Activated T-helper 1 cell treated with Interleukin-2 at 50 U/mL for 16 hours (primary cell): ENCODE measurements at regions not wholly inside any gene's neighbourhood (a gene's known extent, or its start where the extent isn't known, plus 50 kb on each side); places are given as distances from the start of the nearest gene placed in this dataset.
"Not testable (repeated sequence)": the region's sequence is repeated elsewhere in the genome, so short reads cannot be mapped to it uniquely, and the experiment has no call there.

Source experiments
- DNase-seq: peaks from one replicate; pipeline ENCODE4 v3.0.0-alpha.2; 2020; ENCODE audit warnings: low read depth

DNA sequence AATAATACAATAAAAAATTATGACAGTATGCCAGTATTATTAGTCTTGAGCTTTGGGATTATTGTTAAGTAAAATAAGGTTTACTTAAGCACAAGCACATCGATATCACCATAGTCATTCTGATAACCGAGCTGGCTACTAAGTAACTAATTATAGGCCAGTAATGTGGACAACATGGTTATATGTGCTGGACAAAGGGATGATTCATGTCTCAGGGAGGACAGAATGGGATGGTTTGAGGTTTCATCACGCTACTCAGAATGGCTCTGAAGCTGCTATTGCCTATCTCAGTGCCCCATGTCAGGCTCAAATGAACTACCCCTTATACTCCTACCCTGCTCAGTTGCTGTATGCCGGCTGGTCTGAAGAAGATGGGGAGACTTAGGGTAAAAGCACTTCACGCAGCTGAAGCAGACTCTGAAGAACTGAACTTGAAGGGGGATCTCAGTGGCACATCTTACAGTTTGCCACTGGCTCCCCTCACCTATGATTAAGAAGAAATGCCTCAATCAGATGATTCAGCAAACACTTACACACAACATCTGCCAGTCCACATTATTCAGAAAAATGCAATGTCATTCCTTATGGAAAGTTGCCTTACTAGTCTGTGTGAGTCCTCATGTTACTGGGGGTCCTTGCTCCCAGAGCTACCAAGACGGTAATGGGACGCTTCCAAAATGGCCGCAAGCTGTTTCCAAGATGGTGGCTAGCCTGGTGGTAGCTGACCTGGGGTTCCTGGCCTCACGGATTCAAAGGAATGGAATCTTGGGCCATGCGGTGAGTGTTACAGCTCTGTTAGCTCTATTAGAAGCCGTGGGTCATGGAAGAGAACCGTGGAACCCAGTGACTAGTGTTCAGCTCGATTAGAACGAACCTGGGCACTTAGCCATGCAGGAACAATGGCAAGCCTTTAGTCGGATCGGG, 1098.6 kb downstream of the TAF11L14 start:
- no peak for DNase-seq

DNA sequence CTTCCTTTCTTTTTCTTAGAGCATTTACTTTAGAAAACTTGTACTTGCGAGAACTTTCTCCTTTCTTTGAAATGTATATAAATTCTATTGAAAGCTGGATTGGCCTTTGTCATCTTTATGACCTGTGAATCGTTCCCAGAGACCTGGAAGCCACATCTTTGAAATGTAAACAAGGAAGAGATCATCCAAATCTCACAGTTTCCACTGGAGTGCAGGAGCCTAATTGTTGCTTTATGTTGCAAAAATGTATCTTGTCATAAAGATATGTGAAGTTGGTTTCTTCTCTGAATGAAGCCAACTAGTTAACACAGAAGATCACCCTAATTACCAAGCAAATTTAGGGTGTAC, 1101.8 kb downstream of the TAF11L14 start:
- DNase-seq: no peak

DNA sequence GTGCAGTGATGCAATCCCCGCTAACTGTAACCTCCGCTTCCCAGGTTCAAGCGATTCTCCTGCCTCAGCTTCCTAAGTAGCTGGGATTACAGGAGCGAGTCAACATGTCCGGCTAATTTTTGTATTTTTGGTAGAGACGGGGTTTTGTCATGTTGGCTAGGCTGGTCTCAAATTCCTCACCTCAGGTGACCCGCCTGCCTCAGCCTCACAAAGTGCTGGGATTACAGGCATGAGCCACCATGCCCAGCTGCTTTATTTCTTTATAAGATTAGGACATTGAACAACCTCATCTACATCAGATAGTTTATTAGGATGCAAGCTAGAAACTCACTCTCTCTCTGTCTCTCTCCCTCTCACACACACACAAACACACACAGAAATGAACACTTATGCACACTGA, 1102.5 kb downstream of the TAF11L14 start:
- DNase-seq: not testable (repeated sequence)

DNA sequence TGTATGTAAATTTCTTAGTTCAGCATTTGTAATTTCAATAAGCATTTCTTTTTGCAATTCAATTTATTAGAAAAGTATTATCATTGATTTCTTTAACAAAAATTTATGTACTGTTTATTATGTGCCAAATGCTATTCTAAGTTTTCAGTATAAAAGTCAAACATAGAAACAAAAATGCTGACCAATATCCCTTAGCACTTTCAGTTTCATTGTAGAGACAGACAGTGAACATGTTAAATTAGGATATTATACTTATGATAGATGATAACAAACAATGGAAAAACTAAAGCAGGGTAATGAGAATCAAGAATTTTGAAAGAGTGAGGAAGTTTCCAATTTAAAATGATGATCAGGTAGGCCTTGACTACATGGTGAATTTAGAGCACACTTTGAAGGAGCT, 1106.0 kb downstream of the TAF11L14 start:
- DNase-seq: no peak

DNA sequence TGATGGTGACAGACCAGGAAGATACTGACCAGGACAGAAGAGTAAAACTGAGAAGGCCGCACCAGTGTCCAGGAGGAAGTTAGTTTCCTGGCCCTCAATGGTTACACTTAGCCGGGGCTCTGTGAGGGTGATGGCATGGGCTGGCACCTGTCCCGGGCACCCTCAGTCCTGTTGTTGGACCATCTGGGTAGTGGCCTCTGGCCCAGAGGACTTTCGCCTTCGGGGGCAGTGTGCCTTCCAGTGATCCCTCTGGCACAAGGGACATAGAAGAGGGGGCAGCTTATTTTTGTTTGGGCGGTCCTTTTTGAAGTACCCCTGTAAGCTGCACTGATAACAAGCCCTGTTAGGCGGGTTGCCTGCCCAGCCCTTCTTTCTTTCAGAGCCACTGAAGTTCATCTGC, 1108.6 kb downstream of the TAF11L14 start:
- DNase-seq: no peak

DNA sequence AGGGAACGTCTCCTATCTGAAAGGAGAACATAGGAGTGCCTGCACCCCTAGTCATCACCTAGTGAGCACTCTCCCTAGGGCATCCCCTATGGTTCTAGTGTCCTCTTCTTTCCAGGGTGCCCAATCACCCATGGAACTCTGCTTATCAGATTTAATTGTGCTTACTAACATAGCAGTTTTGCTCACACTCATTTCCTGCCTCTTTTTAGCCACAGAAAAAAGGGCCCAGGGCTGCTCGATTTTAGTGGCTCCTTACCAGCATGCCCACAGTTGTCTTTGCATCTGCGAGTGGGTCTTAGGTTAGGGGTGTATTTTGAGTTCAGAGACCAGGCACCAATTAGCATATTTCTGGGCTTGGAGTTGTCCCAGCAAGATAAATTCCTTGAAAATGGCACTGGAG, 1110.2 kb downstream of the TAF11L14 start:
- no peak for DNase-seq

DNA sequence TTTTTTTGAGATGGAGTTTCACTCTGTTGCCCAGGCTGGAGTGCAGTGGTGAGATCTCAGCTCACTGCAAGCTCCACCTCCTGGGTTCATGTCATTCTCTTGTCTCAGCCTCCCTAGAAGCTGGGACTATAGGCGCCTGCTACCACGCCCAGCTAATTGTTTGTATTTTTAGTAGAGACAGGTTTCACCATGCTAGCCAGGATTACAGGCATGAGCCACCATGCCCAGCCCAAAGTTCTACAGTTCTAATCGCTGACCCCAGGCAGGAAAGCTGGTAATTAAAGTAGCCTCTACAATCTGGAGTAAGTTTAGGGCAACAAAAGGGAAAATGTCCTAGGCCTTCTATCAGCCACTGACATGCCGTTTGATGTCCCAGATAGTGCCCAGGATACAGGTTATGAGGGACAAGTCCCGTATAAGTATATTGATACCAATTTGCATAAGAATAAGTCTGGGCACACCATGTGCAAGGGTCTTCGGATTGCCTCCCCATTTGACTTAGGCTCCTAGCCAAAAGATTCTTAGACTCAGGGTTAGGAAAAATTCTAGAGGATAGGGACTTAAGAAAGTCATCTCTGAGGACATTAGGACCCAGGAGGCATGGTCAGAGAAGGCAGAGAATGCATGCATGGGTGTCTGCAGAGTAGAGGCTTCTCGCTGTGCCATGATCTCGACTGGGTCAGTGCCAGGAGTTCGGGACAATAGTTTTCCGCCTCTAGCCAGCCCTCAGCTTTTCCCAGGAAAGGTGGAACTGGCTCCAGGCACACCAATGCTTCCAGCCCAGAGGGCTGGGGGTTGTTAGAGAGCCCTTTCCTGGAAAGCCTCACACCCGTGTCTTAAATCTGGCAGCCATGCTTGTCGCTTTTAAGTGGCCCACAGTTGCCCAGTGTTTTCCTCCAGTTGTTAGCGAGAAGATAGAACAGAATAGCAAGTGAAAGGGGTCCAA, 1111.1 kb downstream of the TAF11L14 start:
- no peak for DNase-seq

DNA sequence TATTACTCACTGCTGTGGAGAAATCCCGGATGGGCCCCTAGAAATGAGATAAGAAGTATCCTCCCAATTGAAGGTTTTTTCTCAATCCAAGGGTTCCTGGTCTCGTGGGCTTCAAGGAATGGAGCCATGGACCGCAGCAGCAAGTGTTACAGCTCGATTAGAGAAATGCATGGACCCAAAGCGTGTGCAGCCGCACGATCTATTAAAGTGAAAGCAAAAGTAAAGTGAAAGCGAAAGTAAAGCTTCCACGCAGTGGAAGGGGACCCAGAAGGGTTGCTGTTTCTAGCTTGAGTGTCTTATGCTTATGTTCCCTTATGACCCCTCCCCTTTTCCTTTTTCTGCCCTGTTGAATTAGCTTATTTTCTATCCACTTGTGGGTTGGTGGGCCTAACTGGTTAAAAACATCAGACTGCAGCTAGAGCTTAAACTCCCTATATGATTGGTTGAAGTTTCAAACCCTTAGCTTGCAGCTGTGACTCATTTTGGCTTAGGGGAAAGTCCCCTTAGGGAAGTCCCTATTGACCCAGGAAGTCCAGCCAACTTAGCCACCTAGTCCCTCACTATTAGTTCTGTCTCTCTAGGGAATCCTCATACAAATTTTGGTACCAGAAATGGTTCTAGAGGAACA, 1111.8 kb downstream of the TAF11L14 start:
- DNase-seq: peak; percentile 7

DNA sequence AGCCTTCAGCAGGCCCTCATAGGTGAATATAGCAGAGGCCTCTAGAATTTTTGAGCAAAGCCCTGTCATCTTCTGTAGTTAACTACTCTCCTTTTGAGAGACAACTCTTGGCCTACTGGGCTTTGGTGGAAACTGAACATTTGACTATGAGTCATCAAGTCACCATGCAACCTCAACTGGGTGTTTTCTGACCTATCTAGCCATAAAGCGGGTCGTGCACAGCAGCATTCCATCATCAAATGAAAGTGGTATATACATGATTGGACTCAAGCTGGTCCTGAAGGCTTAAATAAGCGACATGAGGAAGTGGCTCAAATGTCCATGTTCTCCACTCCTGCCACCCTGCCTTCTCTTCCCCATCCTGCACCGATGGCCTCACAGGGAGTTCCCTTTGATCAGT, 1115.5 kb downstream of the TAF11L14 start:
- DNase-seq: no peak

DNA sequence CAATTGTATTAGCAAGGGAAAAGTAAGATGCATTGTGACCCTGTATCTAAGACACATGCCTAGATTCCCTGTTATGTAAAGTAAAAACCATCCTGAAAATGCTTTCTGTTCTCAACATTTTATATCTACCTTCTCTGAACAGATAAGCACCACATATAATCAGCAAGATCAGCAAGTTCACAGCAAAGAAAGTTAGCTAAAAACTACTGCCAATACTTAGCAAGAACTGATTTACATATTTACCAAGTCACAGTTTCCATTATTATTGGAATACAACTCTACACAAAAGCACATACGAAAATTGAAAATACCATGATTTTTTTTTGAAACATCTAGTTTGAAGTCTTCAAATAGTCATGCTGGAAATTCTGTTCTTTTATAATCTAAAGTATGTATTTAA, 1118.1 kb downstream of the TAF11L14 start:
- DNase-seq: no peak

DNA sequence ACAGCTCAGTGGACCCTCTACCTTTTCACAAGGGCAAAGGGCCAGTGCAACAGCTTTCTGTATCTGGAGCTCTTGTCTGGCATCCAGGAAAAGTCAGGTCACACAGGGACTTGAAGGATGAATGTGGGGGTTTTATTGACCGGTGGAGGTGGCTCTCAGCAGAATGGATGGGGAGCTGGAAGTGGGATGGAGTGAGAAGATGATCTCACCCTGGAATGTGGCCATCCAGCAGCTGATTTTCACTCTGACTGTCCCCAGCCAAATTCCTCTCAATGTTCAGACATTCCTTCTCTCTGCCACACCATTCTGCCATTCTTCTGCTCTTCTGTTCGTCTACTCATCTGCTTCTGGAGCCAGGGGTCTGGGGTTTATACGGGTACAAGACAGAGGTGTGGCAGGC, 1119.9 kb downstream of the TAF11L14 start:
- no peak for DNase-seq

DNA sequence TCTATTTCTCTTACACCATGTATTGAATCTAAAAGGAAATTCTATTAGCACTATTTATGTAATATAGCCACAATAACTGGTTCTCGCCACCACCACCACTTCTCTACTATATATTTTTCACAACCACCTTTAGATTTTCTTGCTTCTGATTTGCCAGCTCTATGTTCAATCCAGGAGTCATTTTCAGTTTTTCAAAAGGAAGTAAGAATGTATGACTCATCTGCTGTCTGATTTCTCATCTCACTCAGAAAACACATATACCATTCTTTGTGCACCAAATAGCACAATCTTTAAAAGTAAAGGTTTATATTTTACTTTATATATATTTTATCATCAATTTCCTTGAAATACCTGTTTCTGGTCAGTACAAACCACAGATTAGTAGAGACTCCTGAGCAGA, 1127.5 kb downstream of the TAF11L14 start:
- no peak for DNase-seq

DNA sequence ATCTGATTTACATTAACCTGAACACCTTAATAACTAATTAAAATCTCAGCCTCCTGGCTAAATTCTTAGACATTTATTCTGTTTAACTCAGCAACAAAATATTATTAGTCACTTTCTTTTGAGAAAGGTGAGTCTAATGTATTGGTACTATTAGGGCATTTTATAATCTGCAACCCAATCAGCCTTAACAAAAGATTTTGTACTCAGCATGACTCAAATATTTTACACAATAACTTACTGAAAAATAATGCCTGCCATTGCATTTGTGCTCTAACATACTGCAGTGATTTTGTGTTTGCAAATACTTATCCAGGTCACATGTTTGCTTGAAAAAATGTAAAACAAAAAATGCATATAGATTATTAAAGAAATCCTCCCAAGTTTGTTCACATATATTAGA, 1129.9 kb downstream of the TAF11L14 start:
- no peak for DNase-seq

DNA sequence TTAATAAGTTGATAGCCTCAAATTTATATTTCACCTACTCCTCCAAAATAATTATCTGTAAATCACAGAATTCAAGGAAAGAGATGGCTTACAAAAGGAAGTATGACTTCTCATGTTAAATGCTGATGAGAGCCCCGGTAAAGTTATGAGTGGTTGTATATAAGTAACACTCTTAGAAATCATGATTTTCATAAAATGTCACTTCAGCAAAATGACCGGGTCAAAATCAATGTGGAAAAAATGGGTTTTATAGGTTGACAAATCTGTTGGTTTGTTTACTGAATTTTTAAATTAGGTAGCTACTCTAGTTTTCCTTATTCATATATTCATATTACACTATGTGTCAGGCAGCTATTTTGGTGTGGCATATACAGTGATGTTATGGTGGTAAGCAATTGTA, 1131.0 kb downstream of the TAF11L14 start:
- DNase-seq: no peak

DNA sequence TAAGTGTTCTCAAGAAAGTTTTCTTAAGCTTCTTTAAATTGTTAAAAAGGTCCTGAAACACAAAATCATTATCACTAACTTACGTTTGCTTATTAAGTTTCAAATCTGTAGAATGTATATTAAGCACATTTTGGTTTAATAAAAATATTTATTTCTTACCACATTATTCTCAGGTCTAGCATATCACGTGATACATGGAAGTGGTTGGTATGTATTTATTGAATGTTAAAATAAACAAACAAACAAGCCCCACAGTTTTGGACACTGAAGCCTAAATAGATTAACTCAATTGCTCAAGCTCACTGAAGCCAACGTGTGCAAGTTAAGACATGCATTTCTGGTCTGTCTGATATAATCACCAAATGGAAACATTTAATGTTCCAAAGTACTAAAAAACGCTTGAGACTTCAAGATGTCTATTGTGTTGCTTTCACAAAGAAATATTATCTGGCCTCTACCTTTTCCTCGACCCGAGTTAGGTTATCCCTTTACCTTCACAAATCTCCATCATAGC, 1136.9 kb downstream of the TAF11L14 start:
- no peak for DNase-seq

DNA sequence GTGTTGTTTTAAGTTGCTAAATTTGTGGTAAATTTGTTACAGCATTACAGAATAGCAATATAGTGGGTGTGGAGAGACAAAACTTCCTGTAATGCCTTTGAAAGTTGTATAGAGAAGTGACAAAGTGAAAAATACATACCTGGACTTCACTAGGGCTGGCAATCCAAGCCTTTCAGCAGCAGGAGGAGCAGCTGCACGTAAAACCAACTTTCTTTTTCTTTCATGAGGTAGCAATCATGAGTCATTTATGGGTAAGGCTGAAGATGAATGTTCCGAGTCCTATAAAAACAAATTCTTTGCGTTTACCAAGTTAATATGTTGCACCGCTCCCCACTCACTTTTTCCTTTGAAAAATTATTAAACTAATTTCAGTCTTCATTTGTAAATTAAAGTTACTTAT, 1138.2 kb downstream of the TAF11L14 start:
- no peak for DNase-seq

DNA sequence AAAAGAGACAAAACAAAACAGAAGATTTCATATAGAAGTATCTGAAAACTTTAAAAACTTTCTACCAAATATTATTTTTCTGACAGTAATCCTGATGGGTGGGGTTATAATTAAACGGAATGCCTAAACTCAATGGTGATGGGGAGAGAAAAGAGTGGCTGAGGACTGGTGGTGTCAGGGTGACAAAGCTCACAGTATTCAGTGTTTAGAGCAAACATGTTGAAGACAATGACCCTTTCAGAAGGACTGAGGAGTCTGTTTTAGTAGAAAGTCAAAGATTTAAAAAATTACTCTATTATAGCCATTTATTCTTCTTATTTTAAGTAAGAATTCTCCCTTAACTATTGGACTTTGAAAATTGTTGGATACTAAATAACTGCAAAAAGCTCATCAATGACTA, 1144.0 kb downstream of the TAF11L14 start:
- no peak for DNase-seq

DNA sequence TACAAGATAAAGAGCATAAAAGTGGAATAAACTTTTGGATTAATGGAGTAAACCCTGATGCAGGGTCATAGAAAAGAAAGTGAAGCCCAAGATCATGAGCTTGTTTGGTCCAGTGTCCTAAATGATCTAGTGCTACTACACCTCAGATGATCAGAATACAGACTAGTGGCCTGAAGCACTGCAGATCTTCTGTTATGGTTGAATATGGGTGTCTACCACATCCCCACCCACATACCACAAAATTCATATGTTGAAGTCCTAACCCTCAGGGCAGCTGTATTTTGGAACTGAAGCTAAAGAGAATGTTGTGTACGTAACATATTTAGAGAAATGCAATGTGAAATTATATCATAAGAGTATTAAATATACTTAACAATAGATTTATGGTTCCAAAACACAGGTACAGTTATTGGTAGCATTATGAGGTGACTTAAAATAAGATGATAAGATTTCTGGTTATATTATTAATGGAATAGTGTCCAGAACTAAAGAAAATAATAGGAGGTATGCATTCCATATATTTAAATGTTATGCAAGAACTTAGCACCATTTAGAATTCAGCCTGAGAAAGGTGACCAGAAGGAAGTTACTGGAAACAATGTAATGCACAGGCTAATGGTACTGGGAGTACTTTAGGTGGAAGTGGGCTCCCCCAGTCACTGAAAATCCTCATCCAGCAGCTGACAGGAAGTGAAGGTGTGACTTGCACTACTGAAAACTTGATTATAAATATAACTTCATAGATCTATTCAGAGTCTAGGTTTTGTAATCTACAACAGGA, 1155.1 kb downstream of the TAF11L14 start:
- no peak for DNase-seq

DNA sequence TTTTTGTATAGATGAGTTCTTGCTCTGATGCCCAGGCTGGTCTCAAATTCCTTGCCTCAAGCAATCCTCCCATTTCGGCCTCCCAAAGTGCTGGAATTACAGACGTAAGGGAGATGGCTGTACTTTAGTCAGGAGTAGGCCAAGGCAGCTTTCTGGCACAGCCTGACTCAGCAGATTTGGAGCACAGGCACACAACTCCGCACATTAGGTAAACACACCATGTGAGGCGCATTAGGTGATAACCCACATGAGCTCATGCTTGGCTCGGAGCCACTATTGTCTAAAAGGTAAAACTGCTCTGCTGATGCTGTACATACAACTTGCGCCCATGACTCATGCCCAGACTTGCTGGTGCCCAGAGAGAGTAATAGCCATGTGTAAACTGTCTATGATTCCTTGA, 1157.9 kb downstream of the TAF11L14 start:
- no peak for DNase-seq

DNA sequence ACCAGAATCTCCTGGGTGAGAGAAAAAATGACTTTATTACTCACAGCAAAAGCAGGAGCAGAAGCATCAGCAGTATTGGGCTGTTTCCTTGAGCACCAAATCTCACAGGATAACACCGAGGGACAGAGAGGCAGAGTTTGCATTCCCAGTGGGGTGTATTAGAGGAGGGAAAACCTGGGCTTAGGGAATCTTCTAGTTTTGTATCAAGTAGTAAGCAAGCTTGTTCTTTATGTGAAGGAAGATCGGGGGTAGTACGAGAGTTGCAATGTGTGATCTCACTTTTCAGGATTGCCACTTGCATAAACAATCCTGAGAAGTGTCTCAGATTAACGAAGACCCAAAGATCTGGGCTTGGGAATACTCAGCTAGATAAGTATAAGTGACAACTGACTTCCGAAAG, 1163.0 kb downstream of the TAF11L14 start:
- no peak for DNase-seq

DNA sequence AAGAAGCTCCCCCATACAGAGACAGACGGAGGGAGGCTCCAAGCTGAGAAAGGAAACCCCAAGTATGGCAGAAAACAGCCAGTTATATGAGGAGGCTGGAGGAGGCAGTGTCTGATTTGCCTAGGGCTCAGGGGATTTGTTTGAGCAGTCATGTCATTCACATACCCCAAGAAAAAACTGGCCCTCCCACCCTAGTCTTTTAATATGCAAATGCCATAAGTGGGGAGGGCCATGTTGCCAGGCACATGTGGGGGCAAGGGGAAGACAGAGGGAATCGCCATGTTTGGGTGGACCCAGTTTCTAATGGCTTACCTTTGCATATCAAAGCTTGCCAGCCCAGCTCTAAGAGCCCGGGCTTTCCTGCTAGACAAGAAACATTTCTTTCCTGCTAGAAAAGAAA, 1163.8 kb downstream of the TAF11L14 start:
- DNase-seq: no peak
